GM10266 (cell line): ENCODE measurements at regions not wholly inside any gene's neighbourhood (a gene's known extent, or its start where the extent isn't known, plus 50 kb on each side); places are given as distances from the start of the nearest gene placed in this dataset.

Experiments
- DNase-seq: peaks from one replicate; pipeline ENCODE4 v3.0.0; 2012; ENCODE audit errors: extremely low spot score
- TF ChIP-seq, protein P1 (sequence below): IDR thresholded peaks from 2 replicates; pipeline ENCODE4 v1.5.1; 2012; ENCODE audit warnings: mild to moderate bottlenecking, low read depth; ENCODE audit not compliant: control insufficient read depth, insufficient read depth; ENCODE audit errors: missing control alignments

DNA sequence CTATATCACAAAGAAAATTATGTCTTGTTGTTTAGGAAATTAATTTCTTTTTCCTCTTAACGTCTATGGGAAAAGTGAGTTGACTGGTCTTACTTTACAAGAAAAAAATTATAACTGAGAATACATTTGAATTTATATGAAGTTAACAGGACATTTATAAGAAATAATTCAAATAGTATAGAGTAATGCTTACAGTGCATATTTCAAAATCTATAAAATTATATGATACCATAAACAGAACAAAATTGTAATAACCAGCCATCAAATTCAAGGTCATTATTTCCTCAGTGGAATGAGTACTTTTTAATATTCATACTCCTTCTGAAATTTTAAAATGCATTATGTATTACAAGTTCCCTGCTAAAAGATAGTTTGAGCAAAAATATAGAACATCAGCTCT is 884.5 kb downstream of the TECRL start:
- TF ChIP-seq, protein P1, sequence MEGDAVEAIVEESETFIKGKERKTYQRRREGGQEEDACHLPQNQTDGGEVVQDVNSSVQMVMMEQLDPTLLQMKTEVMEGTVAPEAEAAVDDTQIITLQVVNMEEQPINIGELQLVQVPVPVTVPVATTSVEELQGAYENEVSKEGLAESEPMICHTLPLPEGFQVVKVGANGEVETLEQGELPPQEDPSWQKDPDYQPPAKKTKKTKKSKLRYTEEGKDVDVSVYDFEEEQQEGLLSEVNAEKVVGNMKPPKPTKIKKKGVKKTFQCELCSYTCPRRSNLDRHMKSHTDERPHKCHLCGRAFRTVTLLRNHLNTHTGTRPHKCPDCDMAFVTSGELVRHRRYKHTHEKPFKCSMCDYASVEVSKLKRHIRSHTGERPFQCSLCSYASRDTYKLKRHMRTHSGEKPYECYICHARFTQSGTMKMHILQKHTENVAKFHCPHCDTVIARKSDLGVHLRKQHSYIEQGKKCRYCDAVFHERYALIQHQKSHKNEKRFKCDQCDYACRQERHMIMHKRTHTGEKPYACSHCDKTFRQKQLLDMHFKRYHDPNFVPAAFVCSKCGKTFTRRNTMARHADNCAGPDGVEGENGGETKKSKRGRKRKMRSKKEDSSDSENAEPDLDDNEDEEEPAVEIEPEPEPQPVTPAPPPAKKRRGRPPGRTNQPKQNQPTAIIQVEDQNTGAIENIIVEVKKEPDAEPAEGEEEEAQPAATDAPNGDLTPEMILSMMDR, result no peak
- DNase-seq, result no peak

DNA sequence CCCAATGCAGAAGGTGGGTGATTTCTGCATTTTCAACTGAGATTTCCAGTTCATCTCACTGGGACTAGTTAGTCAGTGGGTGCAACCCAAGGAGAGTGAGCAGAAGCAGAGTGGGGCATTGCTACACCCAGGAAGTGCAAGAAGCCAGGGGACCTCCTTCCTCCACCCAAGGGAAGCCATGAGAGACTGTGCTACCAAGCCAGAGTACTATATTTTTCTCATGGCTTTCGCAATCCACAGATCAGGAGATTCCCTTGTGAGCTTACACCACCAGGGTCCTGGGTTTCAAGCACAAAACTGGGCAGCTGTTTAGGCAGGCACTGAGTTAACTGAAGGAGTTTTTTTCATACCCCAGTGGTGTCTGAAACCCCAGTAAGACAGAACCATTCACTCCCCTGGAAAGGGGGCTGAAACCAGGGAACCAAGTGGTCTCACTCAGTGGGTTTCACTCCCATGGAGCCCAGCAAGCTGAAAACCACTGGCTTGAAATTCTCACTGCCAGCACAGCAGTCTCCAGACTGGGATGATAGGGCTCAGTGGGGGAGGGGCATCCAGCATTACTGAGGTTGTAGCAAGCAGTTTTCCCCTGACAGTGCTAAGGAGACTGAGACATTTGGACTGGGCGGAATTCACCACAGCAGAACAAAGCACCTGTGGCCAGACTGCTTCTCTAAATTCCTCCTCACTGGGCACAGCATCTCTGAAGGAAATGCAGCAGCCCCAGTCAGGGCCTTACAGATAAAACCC is 903.4 kb downstream of the TECRL start:
- TF ChIP-seq, protein P1, result no peak
- no peak for DNase-seq

GRCh38 chr4:63493265-63493664 is 916.0 kb downstream of the TECRL start:
- DNase-seq, result no peak
- TF ChIP-seq, protein P1, result no peak

DNA sequence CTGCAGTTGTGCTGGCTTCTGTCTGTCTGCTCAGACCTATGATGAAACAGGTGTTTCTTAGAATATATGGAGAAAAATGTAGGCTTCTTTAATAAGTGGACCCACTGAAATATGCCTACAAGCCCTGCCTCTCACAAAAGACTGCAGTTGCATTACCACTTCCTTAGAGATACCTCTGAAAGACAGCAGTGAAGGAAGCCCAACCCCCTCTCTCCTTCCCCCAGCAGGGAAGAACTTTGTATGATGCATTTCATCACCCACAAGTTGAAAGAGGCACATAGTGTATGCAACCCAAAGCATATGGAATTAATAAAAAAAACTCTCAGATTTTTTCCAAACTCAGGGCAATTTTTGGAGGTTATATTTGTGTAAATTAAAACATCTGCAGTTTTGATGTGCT is 916.7 kb downstream of the TECRL start:
- TF ChIP-seq, protein P1, result no peak
- no peak for DNase-seq

GRCh38 chr4:63464393-63464792 is 944.9 kb downstream of the TECRL start:
- no peak for DNase-seq
- TF ChIP-seq, protein P1, result no peak

DNA sequence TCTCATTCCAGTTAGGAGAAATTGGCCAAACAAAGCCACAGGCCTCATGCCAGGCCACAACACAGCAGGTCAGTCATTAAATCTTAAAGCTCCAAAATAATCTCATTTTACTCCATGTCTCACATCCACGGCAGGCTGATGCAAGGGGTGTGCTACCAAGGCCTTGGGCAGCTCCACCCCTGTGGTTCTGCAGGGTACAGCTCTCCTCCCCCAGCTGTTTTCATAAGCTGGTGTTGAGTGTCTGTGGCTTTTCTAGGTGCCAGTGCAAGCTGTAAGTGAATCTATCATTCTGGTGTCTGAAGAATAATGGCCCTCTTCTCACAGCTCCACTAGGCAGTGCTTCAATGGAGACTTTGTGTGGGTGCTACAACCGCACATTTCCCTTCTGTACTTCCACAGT is 949.2 kb downstream of the TECRL start:
- no peak for DNase-seq
- TF ChIP-seq, protein P1, result no peak

GRCh38 chr4:63459329-63459728 is 949.9 kb downstream of the TECRL start:
- no peak for DNase-seq

More at GRCh38 chr4:63459329-63459728, 949.9 kb downstream of the TECRL start:
- TF ChIP-seq, protein P1, result no peak
